Panc1 (cell line): ENCODE measurements at regions not wholly inside any gene's neighbourhood (a gene's known extent, or its start where the extent isn't known, plus 50 kb on each side); places are given as distances from the start of the nearest gene placed in this dataset.

Source experiments
- ATAC-seq: fragments of 200-7000 bp; cut with Tn5 transposase; 2 replicates; pipeline ENCODE4 v1.9.1; 2020; ENCODE audit warnings: mild to moderate bottlenecking, moderate library complexity
- BruUV-seq: library from RNA; stranded (reverse); fragments of 400-500 nt; replicated peaks from 2 replicates; lab custom pipeline; 2021; lab: Mats Ljungman, UMichigan
- CTCF ChIA-PET: fragments of 300-600 bp; sonication (Branson Sonifier 250); formaldehyde crosslinking; loops from one replicate; lab custom pipeline; 2022; ENCODE audit warnings: antibody characterized with exemption; lab: Charles Lee
- POLR2A ChIA-PET: fragments of 300-600 bp; sonication (Branson Sonifier 250); formaldehyde crosslinking; loops from one replicate; lab custom pipeline; 2022; ENCODE audit warnings: antibody characterized with exemption; lab: Charles Lee
- DNase-seq: peaks from one replicate; pipeline ENCODE4 v3.0.0-alpha.2; 2010; ENCODE audit warnings: low read depth, low spot score
- H3K27ac ChIP-seq: 2 replicates; pipeline ENCODE4 v1.5.1; 2011; ENCODE audit warnings: mild to moderate bottlenecking, low read length, inconsistent platforms
- H3K27me3 ChIP-seq: fragments of 200-500 bp; sonication (Bioruptor generic); 2 replicates; pipeline ENCODE4 v1.6.0; 2014; ENCODE audit warnings: low read length, inconsistent platforms; ENCODE audit not compliant: control insufficient read depth, insufficient read depth
- H3K36me3 ChIP-seq: fragments of 200-500 bp; sonication (Bioruptor generic); 2 replicates; pipeline ENCODE4 v1.5.1; 2014; ENCODE audit warnings: inconsistent platforms, mild to moderate bottlenecking, low read length, moderate library complexity; ENCODE audit not compliant: control insufficient read depth, insufficient read depth
- H3K4me1 ChIP-seq: 2 replicates; pipeline ENCODE4 v1.5.1; 2011; ENCODE audit warnings: inconsistent platforms, mild to moderate bottlenecking, low read length, moderate library complexity; ENCODE audit not compliant: control insufficient read depth, insufficient read depth
- H3K4me3 ChIP-seq, 2 experiments: 2 replicates each; pipeline ENCODE4 v1.5.1; 2011 to 2012; ENCODE audit warnings: low read depth in 2 of 2, low read length in 2 of 2, mild to moderate bottlenecking in 2 of 2, inconsistent platforms in 1 of 2, moderate library complexity in 1 of 2
- H3K9me3 ChIP-seq: fragments of 200-500 bp; sonication (Bioruptor generic); 2 replicates; pipeline ENCODE4 v1.5.1; 2014; ENCODE audit warnings: low read depth, mild to moderate bottlenecking, inconsistent platforms, low read length, moderate library complexity; ENCODE audit not compliant: control insufficient read depth, insufficient read depth
- POLR2AphosphoS5 ChIP-seq: IDR thresholded peaks from 2 replicates; pipeline ENCODE4 v1.6.1; 2012; ENCODE audit warnings: mild to moderate bottlenecking, low read depth, low read length, moderate library complexity
- SIN3A ChIP-seq: IDR thresholded peaks from 2 replicates; pipeline ENCODE4 v1.6.1; 2012; ENCODE audit warnings: low read depth, mild to moderate bottlenecking, low read length, moderate library complexity, borderline replicate concordance; ENCODE audit not compliant: insufficient read depth
- TCF7L2 ChIP-seq: IDR thresholded peaks from 2 replicates; pipeline ENCODE4 v1.6.1; 2011; ENCODE audit warnings: mild to moderate bottlenecking, low read depth, low read length, inconsistent platforms
- in situ Hi-C: cut with HindIII; loops from 2 replicates; pipeline ENCODE4 v1.10.0; 2016; ENCODE audit warnings: low sequenced_read_pairs, low pct_unique_long_range_greater_than_20kb
- intact Hi-C: fragments of 100-400 bp; cut with micrococcal nuclease; formaldehyde crosslinking; loops from one replicate; pipeline ENCODE4 v1.10.0; 2022; ENCODE audit not compliant: unreplicated experiment
- TF ChIP-seq, protein P1 (sequence below), 2 experiments: IDR thresholded peaks; 2 replicates each; pipeline ENCODE4 v1.6.1; 2011 to 2012; ENCODE audit warnings: low read depth in 2 of 2, control low read depth in 1 of 2, low read length in 1 of 2, mild to moderate bottlenecking in 1 of 2, moderate library complexity in 1 of 2; ENCODE audit not compliant: insufficient read depth in 1 of 2
- TF ChIP-seq, protein P2 (sequence below): fragments of 450-650 bp; IDR thresholded peaks from 2 replicates; pipeline ENCODE4 v1.5.1; 2017; ENCODE audit warnings: mild to moderate bottlenecking

DNA sequence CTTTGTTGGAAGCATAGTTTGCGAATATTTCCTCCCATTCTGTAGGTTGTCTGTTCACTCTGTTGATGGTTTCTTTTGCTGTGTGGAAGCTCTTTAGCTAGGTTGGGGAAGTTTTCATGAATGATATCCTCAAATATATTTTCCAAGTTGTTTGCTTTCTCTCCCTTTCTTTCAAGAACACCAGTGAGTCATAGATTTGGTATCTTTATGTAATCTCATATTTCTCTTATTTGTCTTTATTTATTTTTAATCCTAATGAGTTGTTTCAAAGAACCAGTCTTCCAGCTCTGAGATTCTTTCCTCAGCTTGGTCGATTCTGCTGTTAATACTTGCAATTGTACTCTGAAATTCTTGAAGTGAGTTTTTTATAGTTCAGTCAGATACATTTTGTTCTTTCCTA lies 628.0 kb upstream of the ID4 start:
- Histone ChIP-seq H3K9me3 (no peaks in the 10 kb centered on the region), H3K27me3 (no peaks in the 10 kb centered on the region), H3K27ac (no peak overlapping the region), H3K36me3 (no peaks in the 10 kb centered on the region), H3K4me1 (no peaks in the 10 kb centered on the region), H3K4me3 (no peak overlapping the region)
- ATAC-seq, result no peak
- CTCF ChIA-PET, result no interaction called here
- in situ Hi-C loops (no loop called here), intact Hi-C loops (no loop called here)
- no TSS peak for BruUV-seq
- no peak for TF ChIP-seq TCF7L2
- TF ChIP-seq, protein P1, sequence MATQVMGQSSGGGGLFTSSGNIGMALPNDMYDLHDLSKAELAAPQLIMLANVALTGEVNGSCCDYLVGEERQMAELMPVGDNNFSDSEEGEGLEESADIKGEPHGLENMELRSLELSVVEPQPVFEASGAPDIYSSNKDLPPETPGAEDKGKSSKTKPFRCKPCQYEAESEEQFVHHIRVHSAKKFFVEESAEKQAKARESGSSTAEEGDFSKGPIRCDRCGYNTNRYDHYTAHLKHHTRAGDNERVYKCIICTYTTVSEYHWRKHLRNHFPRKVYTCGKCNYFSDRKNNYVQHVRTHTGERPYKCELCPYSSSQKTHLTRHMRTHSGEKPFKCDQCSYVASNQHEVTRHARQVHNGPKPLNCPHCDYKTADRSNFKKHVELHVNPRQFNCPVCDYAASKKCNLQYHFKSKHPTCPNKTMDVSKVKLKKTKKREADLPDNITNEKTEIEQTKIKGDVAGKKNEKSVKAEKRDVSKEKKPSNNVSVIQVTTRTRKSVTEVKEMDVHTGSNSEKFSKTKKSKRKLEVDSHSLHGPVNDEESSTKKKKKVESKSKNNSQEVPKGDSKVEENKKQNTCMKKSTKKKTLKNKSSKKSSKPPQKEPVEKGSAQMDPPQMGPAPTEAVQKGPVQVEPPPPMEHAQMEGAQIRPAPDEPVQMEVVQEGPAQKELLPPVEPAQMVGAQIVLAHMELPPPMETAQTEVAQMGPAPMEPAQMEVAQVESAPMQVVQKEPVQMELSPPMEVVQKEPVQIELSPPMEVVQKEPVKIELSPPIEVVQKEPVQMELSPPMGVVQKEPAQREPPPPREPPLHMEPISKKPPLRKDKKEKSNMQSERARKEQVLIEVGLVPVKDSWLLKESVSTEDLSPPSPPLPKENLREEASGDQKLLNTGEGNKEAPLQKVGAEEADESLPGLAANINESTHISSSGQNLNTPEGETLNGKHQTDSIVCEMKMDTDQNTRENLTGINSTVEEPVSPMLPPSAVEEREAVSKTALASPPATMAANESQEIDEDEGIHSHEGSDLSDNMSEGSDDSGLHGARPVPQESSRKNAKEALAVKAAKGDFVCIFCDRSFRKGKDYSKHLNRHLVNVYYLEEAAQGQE (IDR thresholded peaks at IDR 0.05; ENCODE audit: insufficient read depth in 1 of 2, low read depth in 2 of 2, low read length in 1 of 2), result no peak
- TF ChIP-seq, protein P2, sequence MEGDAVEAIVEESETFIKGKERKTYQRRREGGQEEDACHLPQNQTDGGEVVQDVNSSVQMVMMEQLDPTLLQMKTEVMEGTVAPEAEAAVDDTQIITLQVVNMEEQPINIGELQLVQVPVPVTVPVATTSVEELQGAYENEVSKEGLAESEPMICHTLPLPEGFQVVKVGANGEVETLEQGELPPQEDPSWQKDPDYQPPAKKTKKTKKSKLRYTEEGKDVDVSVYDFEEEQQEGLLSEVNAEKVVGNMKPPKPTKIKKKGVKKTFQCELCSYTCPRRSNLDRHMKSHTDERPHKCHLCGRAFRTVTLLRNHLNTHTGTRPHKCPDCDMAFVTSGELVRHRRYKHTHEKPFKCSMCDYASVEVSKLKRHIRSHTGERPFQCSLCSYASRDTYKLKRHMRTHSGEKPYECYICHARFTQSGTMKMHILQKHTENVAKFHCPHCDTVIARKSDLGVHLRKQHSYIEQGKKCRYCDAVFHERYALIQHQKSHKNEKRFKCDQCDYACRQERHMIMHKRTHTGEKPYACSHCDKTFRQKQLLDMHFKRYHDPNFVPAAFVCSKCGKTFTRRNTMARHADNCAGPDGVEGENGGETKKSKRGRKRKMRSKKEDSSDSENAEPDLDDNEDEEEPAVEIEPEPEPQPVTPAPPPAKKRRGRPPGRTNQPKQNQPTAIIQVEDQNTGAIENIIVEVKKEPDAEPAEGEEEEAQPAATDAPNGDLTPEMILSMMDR, result no peak
- TF ChIP-seq SIN3A, result no peak
- TF ChIP-seq POLR2AphosphoS5, result no peak
- POLR2A ChIA-PET, result interaction anchor here (0.6 kb wide), 1 partner anchor 10 kb away, joined by 4 read pairs; no protein-coding TSS in a partner anchor
- DNase-seq, result no peak

DNA sequence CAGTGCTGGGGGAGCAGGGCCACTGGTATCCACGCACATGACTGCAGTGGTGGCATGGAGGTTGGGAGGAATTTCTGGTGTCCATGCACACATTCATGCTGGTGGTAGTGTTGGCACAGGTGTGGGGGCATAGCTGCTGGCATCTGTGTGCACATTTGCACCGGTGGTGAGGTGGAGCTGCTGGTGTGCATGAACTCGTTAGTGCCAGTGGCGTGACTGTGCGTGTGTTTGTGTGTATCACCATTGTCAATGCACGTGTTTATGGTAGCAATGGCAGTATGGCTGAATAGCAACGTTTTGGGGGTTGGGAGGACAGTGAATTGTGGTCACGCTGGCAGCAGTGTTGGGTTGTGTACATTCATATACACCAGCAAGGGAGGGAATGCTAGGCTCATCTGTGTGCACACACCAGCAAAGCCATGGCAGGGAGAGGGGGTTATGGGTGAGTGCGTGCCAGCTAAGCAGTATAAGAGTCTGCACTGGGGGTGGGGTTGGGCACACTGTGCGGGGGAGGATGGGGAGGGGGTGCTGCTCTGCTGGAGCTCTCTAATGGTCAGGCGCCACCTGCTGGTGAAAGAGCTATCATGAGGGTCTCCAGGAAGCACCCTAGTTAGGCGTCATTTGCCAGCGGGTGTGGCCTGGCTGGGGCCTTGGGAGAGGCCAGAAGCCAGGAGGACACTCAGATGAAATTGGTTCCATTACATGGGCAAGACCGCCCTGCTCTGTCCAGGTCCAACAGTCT lies 626.1 kb upstream of the ID4 start:
- BruUV-seq, result no TSS peak
- CTCF ChIA-PET, result no interaction called here
- ATAC-seq, result no peak
- H3K27me3 ChIP-seq, result no peaks in the 10 kb centered on the region
- DNase-seq, result no peak
- no peaks in the 10 kb centered on the region for H3K9me3 ChIP-seq
- TF ChIP-seq TCF7L2, result no peak
- no peak for TF ChIP-seq SIN3A
- TF ChIP-seq, protein P1 (IDR thresholded peaks at IDR 0.05; ENCODE audit: insufficient read depth in 1 of 2, low read depth in 2 of 2, low read length in 1 of 2), result no peak
- TF ChIP-seq, protein P2, result peak; percentile 39
- TF ChIP-seq POLR2AphosphoS5, result no peak
- POLR2A ChIA-PET, result no interaction called here
- H3K27ac ChIP-seq, result no peak overlapping the region
- in situ Hi-C loops (no loop called here), intact Hi-C loops (no loop called here)
- H3K4me1 ChIP-seq, result no peaks in the 10 kb centered on the region
- no peaks in the 10 kb centered on the region for H3K36me3 ChIP-seq
- H3K4me3 ChIP-seq, result no peak overlapping the region
